ENCODE measurements at regions not wholly inside any gene's neighbourhood (a gene's known extent, or its start where the extent isn't known, plus 50 kb on each side); places are given as distances from the start of the nearest gene placed in this dataset.

GRCh38 chr3:26068890-26069289 is 279.0 kb downstream of the OXSM start:
- Histone ChIP-seq H3K9me3 (ENCODE audit: insufficient read depth in 2 of 2, low read depth in 1 of 2, low read length in 1 of 2) (no peaks in the 10 kb centered on the region), H4K8ac (ENCODE audit: extremely low read depth, insufficient read depth, low read length) (no peak overlapping the region), H4K5ac (ENCODE audit: insufficient read length, low read depth, low read length) (no peak overlapping the region), H3K27ac (ENCODE audit: low read depth, low read length) (no peak overlapping the region), H3K23ac (ENCODE audit: insufficient read length) (no peak overlapping the region), H3K4me2 (ENCODE audit: insufficient read depth in 1 of 2, low read depth in 2 of 2, low read length in 2 of 2) (no peak overlapping the region), H2BK120ac (replicated peaks; ENCODE audit: low read depth, low read length) (no peak overlapping the region), H3K79me1 (ENCODE audit: low read depth, low read length) (no peaks in the 10 kb centered on the region), H4K20me1 (replicated peaks in 1 of 2; ENCODE audit: control insufficient read depth in 1 of 2, insufficient read depth in 2 of 2, low read length in 2 of 2) (no peaks in the 10 kb centered on the region), H3K56ac (replicated peaks; ENCODE audit: insufficient read length, low read depth, low read length) (no peak overlapping the region), H3K9ac (replicated peaks in 1 of 4; ENCODE audit: extremely low read depth in 1 of 4, low read depth in 3 of 4, low read length in 3 of 4) (no peak overlapping the region), H3K14ac (ENCODE audit: insufficient read length) (no peak overlapping the region), H3K36me3 (ENCODE audit: control insufficient read depth in 2 of 4, insufficient read depth in 4 of 4, low read length in 3 of 4) (no peaks in the 10 kb centered on the region), H2AFZ (ENCODE audit: low read length) (no peak overlapping the region), H2BK12ac (ENCODE audit: low read depth, low read length) (no peak overlapping the region), H3K79me2 (ENCODE audit: control insufficient read depth in 1 of 2, insufficient read depth in 2 of 2, low read length in 2 of 2) (no peaks in the 10 kb centered on the region), H2BK20ac (ENCODE audit: low read length) (no peak overlapping the region), H4K91ac (replicated peaks; ENCODE audit: insufficient read length, low read length) (no peak overlapping the region), H3K4me1 (replicated peaks in 1 of 4; ENCODE audit: control insufficient read depth in 3 of 4, insufficient read depth in 4 of 4, low read length in 3 of 4) (no peaks in the 10 kb centered on the region), H3K4ac (replicated peaks; ENCODE audit: insufficient read length, low read depth, low read length) (no peak overlapping the region), H3K27me3 (replicated peaks in 1 of 4; ENCODE audit: control insufficient read depth in 3 of 4, extremely low read depth in 1 of 4, insufficient read depth in 3 of 4, low read length in 3 of 4) (no peaks in the 10 kb centered on the region), H2AK5ac (ENCODE audit: low read depth, low read length) (no peak overlapping the region), H2BK5ac (ENCODE audit: low read depth, low read length) (no peak overlapping the region), H3K4me3 (ENCODE audit: extremely low read depth in 1 of 4, insufficient read depth in 2 of 4, low read depth in 3 of 4, low read length in 4 of 4) (no peak overlapping the region), H3K18ac (ENCODE audit: extremely low read depth, low read length) (no peak overlapping the region), H2BK15ac (ENCODE audit: low read length) (no peak overlapping the region), H3K23me2 (ENCODE audit: low read depth, low read length) (no peaks in the 10 kb centered on the region)
- DNase-seq (ENCODE audit: low read depth in 1 of 2, low spot score in 2 of 2) (no peak), FAIRE-seq (no peak)
- WGBS, 2 experiments (ENCODE audit: extremely low coverage in 1 of 2, insufficient coverage in 1 of 2, insufficient read length in 1 of 2, insufficient replicate concordance in 2 of 2, low coverage in 1 of 2, low lambda C conversion rate in 2 of 2, missing lambda C conversion rate in 1 of 2) = 83% methylated on average over 4 of the region's 4 CpGs; no CpG with 5 or more reads in 1 of the 2 experiments
- ChIA-PET POLR2A (ENCODE audit: partially characterized antibody) (no interaction called here), CTCF (ENCODE audit: partially characterized antibody) (interaction anchor here (1.2 kb wide), 1 partner anchor 13 kb away, joined by 3 read pairs; no protein-coding TSS in a partner anchor)
- TF ChIP-seq SP4 (IDR thresholded peaks at IDR 0.05; ENCODE audit: low read length) (no peak), TCF12 (IDR thresholded peaks at IDR 0.05; ENCODE audit: low read depth, low read length) (no peak), CTBP2 (IDR thresholded peaks at IDR 0.05; ENCODE audit: borderline replicate concordance, insufficient read depth, insufficient read length, low read length) (no peak), CEBPB (IDR thresholded peaks at IDR 0.05; ENCODE audit: low read depth, low read length) (no peak), BACH1 (IDR thresholded peaks at IDR 0.05; ENCODE audit: low read length) (no peak), EGR1 (IDR thresholded peaks at IDR 0.05; ENCODE audit: borderline replicate concordance, low read depth, low read length) (no peak), EP300 (IDR thresholded peaks at IDR 0.05; ENCODE audit: borderline replicate concordance in 1 of 2, low read depth in 2 of 2, low read length in 2 of 2) (no peak), POU5F1 (IDR thresholded peaks at IDR 0.05; ENCODE audit: low read depth, low read length) (no peak), MAFK (IDR thresholded peaks at IDR 0.05; ENCODE audit: low read depth, low read length) (no peak), TAF7 (optimal IDR thresholded peaks at IDR 0.05; ENCODE audit: borderline replicate concordance, low read depth, low read length) (no peak), USF2 (IDR thresholded peaks at IDR 0.05; ENCODE audit: low read length) (no peak), ATF3 (IDR thresholded peaks at IDR 0.05; ENCODE audit: insufficient read depth, low read depth, low read length) (no peak), RXRA (IDR thresholded peaks at IDR 0.05; ENCODE audit: insufficient read depth, low read depth, low read length) (no peak), SP1 (IDR thresholded peaks at IDR 0.05; ENCODE audit: low read depth, low read length) (no peak)
